C4-2B (cell line): ENCODE measurements at regions not wholly inside any gene's neighbourhood (a gene's known extent, or its start where the extent isn't known, plus 50 kb on each side); places are given as distances from the start of the nearest gene placed in this dataset.

ENCODE experiments used
- H3K27ac ChIP-seq: fragments of 450-650 bp; 2 replicates; pipeline ENCODE4 v1.5.1; 2017
- ZFX ChIP-seq: fragments of 450-650 bp; IDR thresholded peaks from 2 replicates; pipeline ENCODE4 v1.6.1; 2017
- TF ChIP-seq, protein P1 (sequence below): fragments of 450-650 bp; conservative IDR thresholded peaks from 2 replicates; pipeline ENCODE4 v1.5.1; 2017; ENCODE audit warnings: mild to moderate bottlenecking

DNA sequence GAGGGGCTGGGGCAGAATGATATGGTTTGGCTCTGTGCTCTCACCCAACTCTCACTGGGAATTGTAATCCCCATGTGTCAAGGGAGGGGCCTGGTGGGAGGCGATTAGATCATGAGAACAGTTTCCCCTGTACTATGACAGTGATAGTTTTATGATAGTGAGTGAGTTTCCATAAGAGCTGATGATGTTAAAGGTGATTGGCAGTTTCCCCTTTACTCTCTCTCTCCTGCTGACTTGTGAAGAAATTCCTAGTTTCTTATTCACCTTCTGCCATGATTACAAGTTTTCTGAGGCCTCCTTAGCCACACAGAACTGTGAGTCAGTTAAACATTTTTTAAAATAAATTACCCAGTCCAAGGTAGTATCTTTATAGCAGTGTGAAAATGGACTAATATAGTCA lies 120.4 kb upstream of the CDH9 start:
- TF ChIP-seq, protein P1, sequence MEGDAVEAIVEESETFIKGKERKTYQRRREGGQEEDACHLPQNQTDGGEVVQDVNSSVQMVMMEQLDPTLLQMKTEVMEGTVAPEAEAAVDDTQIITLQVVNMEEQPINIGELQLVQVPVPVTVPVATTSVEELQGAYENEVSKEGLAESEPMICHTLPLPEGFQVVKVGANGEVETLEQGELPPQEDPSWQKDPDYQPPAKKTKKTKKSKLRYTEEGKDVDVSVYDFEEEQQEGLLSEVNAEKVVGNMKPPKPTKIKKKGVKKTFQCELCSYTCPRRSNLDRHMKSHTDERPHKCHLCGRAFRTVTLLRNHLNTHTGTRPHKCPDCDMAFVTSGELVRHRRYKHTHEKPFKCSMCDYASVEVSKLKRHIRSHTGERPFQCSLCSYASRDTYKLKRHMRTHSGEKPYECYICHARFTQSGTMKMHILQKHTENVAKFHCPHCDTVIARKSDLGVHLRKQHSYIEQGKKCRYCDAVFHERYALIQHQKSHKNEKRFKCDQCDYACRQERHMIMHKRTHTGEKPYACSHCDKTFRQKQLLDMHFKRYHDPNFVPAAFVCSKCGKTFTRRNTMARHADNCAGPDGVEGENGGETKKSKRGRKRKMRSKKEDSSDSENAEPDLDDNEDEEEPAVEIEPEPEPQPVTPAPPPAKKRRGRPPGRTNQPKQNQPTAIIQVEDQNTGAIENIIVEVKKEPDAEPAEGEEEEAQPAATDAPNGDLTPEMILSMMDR, result no peak
- TF ChIP-seq ZFX, result no peak
- no peak overlapping the region for H3K27ac ChIP-seq

DNA sequence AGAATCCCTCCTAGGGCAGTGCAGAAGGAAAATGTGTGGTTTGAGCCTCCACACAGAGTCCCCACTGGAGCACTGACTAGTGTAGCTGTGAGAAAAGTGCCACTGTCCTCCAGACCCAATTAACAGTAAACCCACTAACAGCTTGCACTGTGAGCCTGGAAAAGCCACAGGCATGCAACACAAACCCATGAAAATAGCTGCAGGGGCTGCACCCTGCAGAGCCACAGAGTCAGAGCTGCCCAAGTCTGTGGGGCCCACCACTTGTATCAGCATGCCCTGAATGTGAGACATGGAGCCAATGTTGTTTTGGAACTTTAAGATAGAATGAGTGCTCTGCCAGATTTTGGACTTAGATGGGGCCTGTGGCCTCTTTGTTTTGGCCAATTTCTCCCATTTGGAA lies 119.8 kb upstream of the CDH9 start:
- H3K27ac ChIP-seq, result no peak overlapping the region

DNA sequence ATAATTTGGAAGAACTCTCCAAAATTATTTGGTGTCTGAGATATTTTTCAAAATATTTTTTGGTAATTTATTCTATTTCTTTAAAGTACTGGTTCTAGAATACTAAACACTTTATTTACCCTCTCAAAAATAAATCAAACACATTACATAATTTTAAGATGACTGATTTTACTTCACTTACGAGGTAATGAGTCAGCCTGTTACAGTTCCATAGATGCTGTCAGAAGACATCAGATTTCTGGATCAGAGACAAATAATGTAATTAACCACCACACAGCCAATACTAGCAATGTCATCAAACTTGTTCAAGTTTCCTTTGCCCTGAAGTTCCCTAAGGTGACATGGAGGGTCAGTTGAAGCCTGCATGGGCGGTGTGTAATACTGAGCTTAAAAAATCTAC lies 106.1 kb upstream of the CDH9 start:
- no peak overlapping the region for H3K27ac ChIP-seq
- TF ChIP-seq, protein P1, result no peak
- TF ChIP-seq ZFX, result no peak

More for the DNA sequence above, 119.8 kb upstream of the CDH9 start:
- TF ChIP-seq, protein P1, result no peak
- TF ChIP-seq ZFX, result no peak

DNA sequence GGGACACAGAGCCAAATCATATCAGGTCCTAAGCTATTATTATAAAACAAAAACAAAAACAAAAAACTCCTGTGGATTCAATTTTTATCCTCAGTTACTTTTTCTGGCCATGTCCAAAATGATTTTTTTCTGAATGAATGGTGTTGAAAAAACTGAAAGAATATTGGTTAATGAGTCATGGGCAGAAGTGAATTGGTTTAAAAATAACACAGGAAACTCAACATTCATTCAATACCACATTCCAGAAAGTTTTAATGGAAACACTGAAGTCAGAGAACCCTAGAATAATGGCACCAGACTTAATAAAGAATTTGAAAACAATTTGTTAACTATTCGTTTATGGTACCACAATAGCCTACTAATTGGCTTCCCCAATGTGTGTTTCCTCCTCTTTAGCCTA lies 102.4 kb upstream of the CDH9 start:
- no peak overlapping the region for H3K27ac ChIP-seq
- TF ChIP-seq ZFX, result no peak
- TF ChIP-seq, protein P1, result no peak

DNA sequence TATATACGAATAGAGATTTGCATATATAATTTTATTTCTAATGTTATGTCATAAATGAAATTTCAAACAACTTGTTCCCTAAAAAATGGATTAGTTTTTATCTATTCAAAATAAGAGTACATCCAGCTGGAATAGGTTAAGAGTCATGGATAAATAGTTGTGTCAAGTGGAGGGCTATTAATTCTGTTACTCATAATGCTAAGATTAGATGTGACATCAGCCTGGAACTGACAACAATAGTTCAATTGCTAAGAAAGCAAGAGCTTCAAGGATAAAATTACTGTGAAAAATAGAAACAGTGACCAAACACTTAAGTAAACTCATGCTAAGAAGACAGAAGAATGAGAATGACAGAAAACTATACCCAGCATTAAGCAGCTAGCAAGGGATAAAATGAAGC lies 92.2 kb upstream of the CDH9 start:
- TF ChIP-seq, protein P1, result no peak
- TF ChIP-seq ZFX, result no peak
- H3K27ac ChIP-seq, result no peak overlapping the region

DNA sequence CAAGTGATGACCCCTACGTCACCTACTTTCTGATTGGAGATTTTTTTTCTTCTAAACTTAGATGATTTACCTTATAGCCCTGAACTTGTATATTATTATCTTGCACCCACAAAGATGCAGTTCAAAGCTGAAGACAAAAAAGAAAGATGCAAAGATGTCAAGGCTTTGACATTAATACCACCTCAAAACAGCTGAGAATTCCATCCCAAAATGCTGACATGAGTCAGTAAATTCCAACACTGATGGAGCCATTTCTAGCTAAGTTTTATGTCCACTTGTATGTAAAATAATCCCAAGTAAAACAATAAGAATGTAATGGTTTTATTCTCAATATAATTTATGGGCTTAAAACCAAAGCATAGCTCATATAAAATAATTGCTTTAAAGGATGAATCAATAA lies 91.5 kb upstream of the CDH9 start:
- H3K27ac ChIP-seq, result no peak overlapping the region
- TF ChIP-seq ZFX, result no peak
- TF ChIP-seq, protein P1, result no peak

DNA sequence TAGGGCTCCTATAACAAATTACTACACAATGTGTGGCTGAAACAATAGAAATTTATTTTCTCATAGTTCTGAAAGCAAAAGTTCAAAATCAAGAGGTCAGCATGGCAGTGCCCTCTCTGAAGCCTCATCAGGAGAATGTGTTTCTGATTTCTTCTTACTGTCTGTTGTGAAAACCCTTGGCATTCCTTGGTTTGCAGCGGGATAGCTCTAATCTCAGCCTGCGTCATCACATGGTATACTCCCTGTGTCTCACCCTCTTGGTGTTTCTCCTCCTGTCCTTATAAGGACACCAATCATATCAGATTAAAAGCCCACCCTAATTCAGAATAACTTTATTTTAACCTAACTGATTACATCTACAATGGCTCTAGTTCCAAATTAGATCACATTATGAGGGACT lies 87.5 kb upstream of the CDH9 start:
- TF ChIP-seq, protein P1, result no peak
- TF ChIP-seq ZFX, result no peak
- H3K27ac ChIP-seq, result no peak overlapping the region
